Activated CD4-positive, alpha-beta T cell treated with anti-CD3 and anti-CD28 coated beads for 36 hours (primary cell): ENCODE measurements at regions not wholly inside any gene's neighbourhood (a gene's known extent, or its start where the extent isn't known, plus 50 kb on each side); places are given as distances from the start of the nearest gene placed in this dataset. TPM values are rescaled to one million over a fixed set of nuclear protein-coding genes. Genes with fewer than 3 reads are reported as not detected.
"Not testable (repeated sequence)": the region's sequence is repeated elsewhere in the genome, so short reads cannot be mapped to it uniquely, and the experiment has no call there.

Experiments used
- ATAC-seq: fragments of 200-7000 bp; cut with Tn5 transposase; one replicate; pipeline ENCODE4 v1.10.0; 2021; ENCODE audit warnings: mild to moderate bottlenecking, moderate library complexity
- CTCF ChIA-PET: fragments of 350-600 bp; sonication (Branson Sonifier 250); formaldehyde crosslinking; loops from one replicate; lab custom pipeline; 2021; ENCODE audit warnings: antibody characterized with exemption; lab: Charles Lee
- POLR2A ChIA-PET: fragments of 350-600 bp; sonication (Branson Sonifier 250); formaldehyde crosslinking; loops from one replicate; lab custom pipeline; 2021; ENCODE audit warnings: antibody characterized with exemption, inconsistent platforms; lab: Charles Lee
- DNase-seq: peaks from one replicate; pipeline ENCODE4 v3.0.0-alpha.2; 2020
- H3K27ac Mint-ChIP-seq: one replicate; pipeline ENCODE4 v1.8.0; 2021; ENCODE audit warnings: mixed read lengths
- H3K27me3 Mint-ChIP-seq: one replicate; pipeline ENCODE4 v1.8.0; 2021; ENCODE audit warnings: mixed read lengths
- H3K36me3 Mint-ChIP-seq: one replicate; pipeline ENCODE4 v1.8.0; 2021; ENCODE audit warnings: low read depth, mixed read lengths
- H3K4me1 Mint-ChIP-seq: one replicate; pipeline ENCODE4 v1.8.0; 2021; ENCODE audit warnings: mixed read lengths
- H3K4me3 Mint-ChIP-seq: one replicate; pipeline ENCODE4 v1.8.0; 2021; ENCODE audit warnings: mild to moderate bottlenecking, moderate library complexity, mixed read lengths
- H3K9me3 Mint-ChIP-seq: one replicate; pipeline ENCODE4 v1.8.0; 2021; ENCODE audit warnings: low read depth, mixed read lengths
- intact Hi-C, 2 experiments: fragments of 100-400 bp; cut with DNase I in 1 of 2; cut with micrococcal nuclease in 1 of 2; formaldehyde crosslinking; loops; one replicate each; pipeline versions ENCODE4 v1.14.2 to v1.15.1; 2022 to 2024; cut with DNase I, micrococcal nuclease
- microRNA-seq: library from miRNA; unstranded; fragments of <30 nt; microRNA quantifications from one replicate; pipeline ENCODE4 v1.2.0, GENCODE V29; 2021; ENCODE audit warnings: borderline replicate concordance

DNA sequence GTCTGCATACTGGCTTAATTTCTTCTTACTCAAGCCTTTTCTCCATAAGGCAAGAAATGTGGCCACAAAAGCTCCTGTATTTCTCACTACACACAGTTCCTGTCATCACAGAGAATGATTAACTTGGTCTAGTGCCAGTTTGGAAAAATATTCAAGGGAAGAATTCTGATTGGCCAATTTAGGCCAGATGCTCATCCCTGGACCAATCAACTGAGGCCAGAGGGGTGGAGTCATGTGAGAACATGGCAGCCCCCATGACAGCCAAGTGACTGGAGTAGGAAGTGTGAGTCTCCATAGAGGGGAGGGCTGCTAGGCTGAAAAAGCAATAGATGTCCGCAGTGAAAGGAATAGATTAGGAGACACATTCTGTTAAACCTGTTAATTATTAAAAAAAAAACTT, 56.4 kb upstream of the EEF2KMT start:
- ATAC-seq, H3K4me1 Mint-ChIP-seq, H3K9me3 Mint-ChIP-seq, H3K27ac Mint-ChIP-seq, intact Hi-C loops, CTCF ChIA-PET, H3K4me3 Mint-ChIP-seq, H3K36me3 Mint-ChIP-seq, POLR2A ChIA-PET, H3K27me3 Mint-ChIP-seq: not testable (repeated sequence)
- peak; percentile 9 for DNase-seq

DNA sequence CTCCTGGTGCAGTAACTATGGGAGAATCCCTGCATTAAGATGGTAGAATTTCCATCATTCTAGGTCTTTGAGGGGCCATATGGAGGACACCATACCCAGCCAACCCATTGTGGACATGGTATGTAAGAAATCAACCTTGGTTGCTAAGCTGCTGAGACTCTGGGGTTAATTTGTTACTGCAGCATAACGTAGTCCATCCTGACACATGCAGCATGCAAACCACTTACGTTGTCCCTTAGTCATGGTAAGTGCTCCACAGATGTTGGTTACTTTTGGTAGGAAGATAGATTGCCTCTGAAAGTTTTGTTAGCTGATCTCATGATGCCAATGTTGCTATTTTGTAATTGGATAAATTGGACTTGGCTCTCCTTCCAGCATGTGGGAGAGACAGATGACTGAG, 53.8 kb upstream of the EEF2KMT start:
- intact Hi-C loops, H3K4me3 Mint-ChIP-seq, POLR2A ChIA-PET: not testable (repeated sequence)

More for the DNA sequence above, 53.8 kb upstream of the EEF2KMT start:
- H3K27me3 Mint-ChIP-seq, DNase-seq, H3K36me3 Mint-ChIP-seq, CTCF ChIA-PET, ATAC-seq, H3K4me1 Mint-ChIP-seq, H3K9me3 Mint-ChIP-seq, H3K27ac Mint-ChIP-seq: not testable (repeated sequence)

Small RNA genes in the stretch of these regions (microRNA-seq; reads per million reads assigned to microRNA genes)
- gene MIR8065: not detected
